ENCODE measurements at regions not wholly inside any gene's neighbourhood (a gene's known extent, or its start where the extent isn't known, plus 50 kb on each side); places are given as distances from the start of the nearest gene placed in this dataset.

DNA sequence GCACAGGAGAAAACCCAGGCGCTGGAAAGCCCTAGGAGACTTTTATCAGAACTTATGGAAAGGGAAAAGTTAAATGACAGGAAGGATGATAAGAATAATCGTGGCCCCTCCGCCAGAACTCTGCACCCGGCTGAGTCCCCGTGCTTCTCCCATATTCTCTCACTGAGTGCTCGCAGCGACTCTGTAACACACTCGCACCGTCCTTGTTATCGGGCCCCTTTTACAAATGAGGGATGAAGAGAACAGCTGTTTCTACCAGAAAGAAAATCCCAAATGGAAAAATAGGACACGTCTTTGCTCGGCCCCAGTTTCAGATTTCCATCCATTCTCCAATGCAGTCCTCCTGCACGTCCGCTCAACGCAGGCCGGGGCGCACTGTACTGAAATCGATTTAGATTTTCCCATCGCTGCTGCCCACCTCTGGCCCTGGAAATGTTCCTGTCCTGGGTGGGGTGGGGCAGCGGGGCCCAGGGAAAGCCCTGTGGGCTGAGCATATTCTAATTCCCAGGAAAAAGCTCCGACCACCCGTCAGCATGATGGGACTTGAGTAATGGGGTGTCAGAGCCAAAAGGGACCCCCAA lies 66.4 kb downstream of the KCNF1 start:
- 89% methylated on average over 22 of the region's 22 CpGs for whole genome bisulfite sequencing (ENCODE audit: missing lambda C conversion rate)
- Histone ChIP-seq H3K27ac (no peak overlapping the region), H3K4me2 (no peak overlapping the region), H3K4me3 (no peak overlapping the region), H3K4me1 (no peaks in the 10 kb centered on the region), H3K9me3 (no peaks in the 10 kb centered on the region)
- no peak for DNase-seq (ENCODE audit: low read depth in 1 of 2, low spot score in 1 of 2)
- no peak for FAIRE-seq
- ChIA-PET CTCF (interaction anchor here (1.0 to 2.0 kb wide), 2 partner anchors 10 to 146 kb away, joined by 4 to 5 read pairs; no protein-coding TSS in a partner anchor), POLR2A (no interaction called here)
- no peak for ATAC-seq
- TF ChIP-seq GATA3 (IDR thresholded peaks at IDR 0.05; ENCODE audit: borderline replicate concordance) (no peak), CBX2 (IDR thresholded peaks at IDR 0.05; ENCODE audit: borderline replicate concordance, low read depth) (no peak), EP300 (IDR thresholded peaks at IDR 0.05) (no peak), CEBPB (IDR thresholded peaks at IDR 0.05) (no peak), EHMT2 (IDR thresholded peaks at IDR 0.05; ENCODE audit: low read depth) (no peak), MAFK (IDR thresholded peaks at IDR 0.05; ENCODE audit: partially characterized antibody) (no peak), EHF (CRISPR knock-in tag; IDR thresholded peaks at IDR 0.05) (no peak), RAD21 (conservative IDR thresholded peaks at IDR 0.05 in 1 of 2, IDR thresholded peaks at IDR 0.05 in 1 of 2) (no peak)
- TF ChIP-seq, protein P1, sequence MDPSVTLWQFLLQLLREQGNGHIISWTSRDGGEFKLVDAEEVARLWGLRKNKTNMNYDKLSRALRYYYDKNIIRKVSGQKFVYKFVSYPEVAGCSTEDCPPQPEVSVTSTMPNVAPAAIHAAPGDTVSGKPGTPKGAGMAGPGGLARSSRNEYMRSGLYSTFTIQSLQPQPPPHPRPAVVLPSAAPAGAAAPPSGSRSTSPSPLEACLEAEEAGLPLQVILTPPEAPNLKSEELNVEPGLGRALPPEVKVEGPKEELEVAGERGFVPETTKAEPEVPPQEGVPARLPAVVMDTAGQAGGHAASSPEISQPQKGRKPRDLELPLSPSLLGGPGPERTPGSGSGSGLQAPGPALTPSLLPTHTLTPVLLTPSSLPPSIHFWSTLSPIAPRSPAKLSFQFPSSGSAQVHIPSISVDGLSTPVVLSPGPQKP (IDR thresholded peaks at IDR 0.05; ENCODE audit: low read depth, low read length): no peak
- TF ChIP-seq, protein P2, sequence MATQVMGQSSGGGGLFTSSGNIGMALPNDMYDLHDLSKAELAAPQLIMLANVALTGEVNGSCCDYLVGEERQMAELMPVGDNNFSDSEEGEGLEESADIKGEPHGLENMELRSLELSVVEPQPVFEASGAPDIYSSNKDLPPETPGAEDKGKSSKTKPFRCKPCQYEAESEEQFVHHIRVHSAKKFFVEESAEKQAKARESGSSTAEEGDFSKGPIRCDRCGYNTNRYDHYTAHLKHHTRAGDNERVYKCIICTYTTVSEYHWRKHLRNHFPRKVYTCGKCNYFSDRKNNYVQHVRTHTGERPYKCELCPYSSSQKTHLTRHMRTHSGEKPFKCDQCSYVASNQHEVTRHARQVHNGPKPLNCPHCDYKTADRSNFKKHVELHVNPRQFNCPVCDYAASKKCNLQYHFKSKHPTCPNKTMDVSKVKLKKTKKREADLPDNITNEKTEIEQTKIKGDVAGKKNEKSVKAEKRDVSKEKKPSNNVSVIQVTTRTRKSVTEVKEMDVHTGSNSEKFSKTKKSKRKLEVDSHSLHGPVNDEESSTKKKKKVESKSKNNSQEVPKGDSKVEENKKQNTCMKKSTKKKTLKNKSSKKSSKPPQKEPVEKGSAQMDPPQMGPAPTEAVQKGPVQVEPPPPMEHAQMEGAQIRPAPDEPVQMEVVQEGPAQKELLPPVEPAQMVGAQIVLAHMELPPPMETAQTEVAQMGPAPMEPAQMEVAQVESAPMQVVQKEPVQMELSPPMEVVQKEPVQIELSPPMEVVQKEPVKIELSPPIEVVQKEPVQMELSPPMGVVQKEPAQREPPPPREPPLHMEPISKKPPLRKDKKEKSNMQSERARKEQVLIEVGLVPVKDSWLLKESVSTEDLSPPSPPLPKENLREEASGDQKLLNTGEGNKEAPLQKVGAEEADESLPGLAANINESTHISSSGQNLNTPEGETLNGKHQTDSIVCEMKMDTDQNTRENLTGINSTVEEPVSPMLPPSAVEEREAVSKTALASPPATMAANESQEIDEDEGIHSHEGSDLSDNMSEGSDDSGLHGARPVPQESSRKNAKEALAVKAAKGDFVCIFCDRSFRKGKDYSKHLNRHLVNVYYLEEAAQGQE (IDR thresholded peaks at IDR 0.05): no peak

DNA sequence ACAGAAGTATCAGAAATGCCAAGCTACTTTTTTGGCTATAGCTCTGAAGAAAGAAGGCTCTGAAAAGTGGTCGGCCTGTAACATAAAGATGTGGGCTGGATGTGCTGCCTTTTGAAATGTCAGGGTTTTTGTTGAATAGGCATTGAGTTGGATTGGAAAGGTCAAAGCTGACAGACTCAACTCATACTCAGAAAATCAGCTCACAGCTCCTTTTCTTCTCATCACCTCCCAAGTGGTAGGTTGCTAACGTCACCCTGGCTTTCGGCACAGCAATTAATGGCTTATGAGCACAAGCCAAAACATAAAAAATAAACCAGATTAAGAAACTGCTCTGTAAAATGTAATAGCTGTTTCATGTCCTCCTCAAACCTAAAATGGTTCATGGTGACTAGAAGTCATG lies 68.3 kb downstream of the KCNF1 start:
- FAIRE-seq: no peak
- POLR2A ChIA-PET: interaction anchor here (0.6 kb wide), 1 partner anchor 591 kb away, joined by 3 read pairs; no protein-coding TSS in a partner anchor

More for the DNA sequence above, 68.3 kb downstream of the KCNF1 start:
- Histone ChIP-seq H3K4me3 (no peak overlapping the region), H3K4me1 (no peaks in the 10 kb centered on the region), H3K4me2 (no peak overlapping the region), H3K27ac (no peak overlapping the region), H3K9me3 (no peaks in the 10 kb centered on the region)
- WGBS (ENCODE audit: missing lambda C conversion rate): 72% methylated on average over 3 of the region's 3 CpGs
- DNase-seq (ENCODE audit: low read depth in 1 of 2, low spot score in 1 of 2) (no peak), ATAC-seq (no peak)
- CTCF ChIA-PET: interaction anchor here (0.8 to 1.8 kb wide), 4 partner anchors 8 to 148 kb away, joined by 3 to 4 read pairs (median 4); no protein-coding TSS in a partner anchor
- TF ChIP-seq, protein P2 (IDR thresholded peaks at IDR 0.05): no peak
- TF ChIP-seq HOXB5 (CRISPR knock-in tag; IDR thresholded peaks at IDR 0.05) (no peak), MYC (IDR thresholded peaks at IDR 0.05; ENCODE audit: borderline replicate concordance, low read length) (no peak), CHD2 (IDR thresholded peaks at IDR 0.05; ENCODE audit: low read length, partially characterized antibody) (no peak), RARB (CRISPR knock-in tag; IDR thresholded peaks at IDR 0.05) (no peak), TP53 (CRISPR knock-in tag; IDR thresholded peaks at IDR 0.05) (no peak), KDM5A (IDR thresholded peaks at IDR 0.05) (no peak), GATA3 (IDR thresholded peaks at IDR 0.05; ENCODE audit: borderline replicate concordance) (no peak), POLR2AphosphoS2 (conservative IDR thresholded peaks at IDR 0.05; ENCODE audit: low read length) (no peak), HEYL (CRISPR knock-in tag; IDR thresholded peaks at IDR 0.05) (no peak), FOXS1 (CRISPR knock-in tag; IDR thresholded peaks at IDR 0.05) (no peak)

Data from A549 (cell line).